H1 (cell line): ENCODE measurements at regions not wholly inside any gene's neighbourhood (a gene's known extent, or its start where the extent isn't known, plus 50 kb on each side); places are given as distances from the start of the nearest gene placed in this dataset.

ENCODE experiments used
- CTCF ChIA-PET: fragments of 300-600 bp; sonication (Branson Sonifier 250); formaldehyde crosslinking; loops from one replicate; lab custom pipeline; 2021; ENCODE audit not compliant: partially characterized antibody; lab: Charles Lee
- POLR2A ChIA-PET: fragments of 300-600 bp; sonication (Branson Sonifier 250); formaldehyde crosslinking; loops from one replicate; lab custom pipeline; 2021; ENCODE audit warnings: inconsistent platforms; ENCODE audit not compliant: partially characterized antibody; lab: Charles Lee
- DNase-seq, 2 experiments: peaks; one replicate each; pipeline versions ENCODE4 v3.0.0 to v3.0.0-alpha.2; 2010 to 2022; ENCODE audit warnings: low spot score in 2 of 2, low read depth in 1 of 2, mixed read lengths in 1 of 2
- FAIRE-seq: peaks from 2 replicates; lab custom pipeline; 2011; peaks lifted over from hg19 to GRCh38; lab: Jason Lieb, UNC
- H2AFZ ChIP-seq: 2 replicates; pipeline ENCODE4 v1.8.1; 2012; ENCODE audit warnings: low read length, inconsistent platforms
- H2AK5ac ChIP-seq: 2 replicates; pipeline ENCODE4 v1.6.1; 2013; ENCODE audit warnings: low read depth, low read length
- H2BK120ac ChIP-seq: replicated peaks from 2 replicates; pipeline ENCODE3; 2013; ENCODE audit warnings: low read depth, low read length, inconsistent platforms
- H2BK12ac ChIP-seq: 2 replicates; pipeline ENCODE4 v1.6.1; 2013; ENCODE audit warnings: low read depth, low read length
- H2BK15ac ChIP-seq: 2 replicates; pipeline ENCODE4 v1.6.1; 2013; ENCODE audit warnings: low read length
- H2BK20ac ChIP-seq: 2 replicates; pipeline ENCODE4 v1.6.1; 2013; ENCODE audit warnings: low read length
- H2BK5ac ChIP-seq: 2 replicates; pipeline ENCODE4 v1.6.1; 2013; ENCODE audit warnings: low read depth, low read length
- H3K14ac ChIP-seq: 2 replicates; pipeline ENCODE4 v1.6.1; 2013; ENCODE audit warnings: inconsistent platforms; ENCODE audit not compliant: insufficient read length
- H3K18ac ChIP-seq: 2 replicates; pipeline ENCODE4 v1.6.1; 2013; ENCODE audit warnings: low read length; ENCODE audit errors: extremely low read depth
- H3K23ac ChIP-seq: 2 replicates; pipeline ENCODE4 v1.6.1; 2013; ENCODE audit warnings: inconsistent platforms; ENCODE audit not compliant: insufficient read length
- H3K23me2 ChIP-seq: 2 replicates; pipeline ENCODE4 v1.6.1; 2013; ENCODE audit warnings: low read depth, low read length
- H3K27ac ChIP-seq: 2 replicates; pipeline ENCODE4 v1.6.1; 2011; ENCODE audit warnings: low read depth, low read length, inconsistent platforms
- H3K27me3 ChIP-seq, 4 experiments: replicated peaks in 1 of 4; 1 replicate in 1 of 4; 2 replicates in 3 of 4; pipeline versions ENCODE4 v1.6.1 to v1.8.1; 2011 to 2013; ENCODE audit warnings: low read length in 3 of 4, mild to moderate bottlenecking in 3 of 4, inconsistent platforms in 2 of 4, mixed read lengths in 2 of 4, moderate library complexity in 1 of 4; ENCODE audit not compliant: control insufficient read depth in 3 of 4, insufficient read depth in 3 of 4; ENCODE audit errors: extremely low read depth in 1 of 4
- H3K36me3 ChIP-seq, 4 experiments: 2 replicates each; pipeline versions ENCODE4 v1.6.1 to v1.8.1; 2011 to 2013; ENCODE audit warnings: mild to moderate bottlenecking in 4 of 4, low read length in 3 of 4, moderate library complexity in 2 of 4, control low read depth in 1 of 4, inconsistent platforms in 1 of 4; ENCODE audit not compliant: insufficient read depth in 4 of 4, control insufficient read depth in 2 of 4
- H3K4ac ChIP-seq: replicated peaks from 2 replicates; pipeline ENCODE3; 2013; ENCODE audit warnings: low read length, low read depth, mixed read lengths, inconsistent platforms; ENCODE audit not compliant: insufficient read length
- H3K4me1 ChIP-seq, 4 experiments: replicated peaks in 1 of 4; 1 replicate in 1 of 4; 2 replicates in 3 of 4; pipeline versions ENCODE4 v1.6.1 to v1.8.1; 2011 to 2013; ENCODE audit warnings: low read length in 3 of 4, inconsistent platforms in 2 of 4, mixed read lengths in 1 of 4; ENCODE audit not compliant: insufficient read depth in 4 of 4, control insufficient read depth in 3 of 4
- H3K4me2 ChIP-seq, 2 experiments: 2 replicates each; pipeline versions ENCODE4 v1.6.1 to v1.8.1; 2011 to 2013; ENCODE audit warnings: low read depth in 2 of 2, low read length in 2 of 2, control low read depth in 1 of 2, inconsistent platforms in 1 of 2, mild to moderate bottlenecking in 1 of 2; ENCODE audit not compliant: insufficient read depth in 1 of 2
- H3K4me3 ChIP-seq, 4 experiments: fragments of 200-600, 300-600 bp in 1 of 4; sonication (generic), shearing (Covaris generic), sonication (Bioruptor Twin) in 1 of 4; 2 replicates each; pipeline versions ENCODE4 v1.5.1 to v1.8.1; 2011 to 2016; ENCODE audit warnings: low read length in 4 of 4, low read depth in 3 of 4, control low read depth in 2 of 4, inconsistent platforms in 2 of 4, mild to moderate bottlenecking in 2 of 4, mixed read lengths in 1 of 4, moderate library complexity in 1 of 4; ENCODE audit not compliant: insufficient read depth in 2 of 4; ENCODE audit errors: extremely low read depth in 1 of 4
- H3K56ac ChIP-seq: replicated peaks from 2 replicates; pipeline ENCODE3; 2013; ENCODE audit warnings: low read depth, mild to moderate bottlenecking, mixed read lengths, low read length, inconsistent platforms; ENCODE audit not compliant: insufficient read length
- H3K79me1 ChIP-seq: 2 replicates; pipeline ENCODE4 v1.6.1; 2013; ENCODE audit warnings: low read depth, low read length, control low read depth
- H3K79me2 ChIP-seq, 2 experiments: 2 replicates each; pipeline versions ENCODE4 v1.6.1 to v1.8.1; 2012 to 2013; ENCODE audit warnings: low read length in 2 of 2, mild to moderate bottlenecking in 2 of 2, inconsistent platforms in 1 of 2; ENCODE audit not compliant: insufficient read depth in 2 of 2, control insufficient read depth in 1 of 2
- H3K9ac ChIP-seq, 4 experiments: replicated peaks in 1 of 4; 1 replicate in 1 of 4; 2 replicates in 3 of 4; pipeline versions ENCODE4 v1.6.1 to v1.8.1; 2011 to 2013; ENCODE audit warnings: low read depth in 3 of 4, low read length in 3 of 4, control low read depth in 2 of 4, mild to moderate bottlenecking in 2 of 4, moderate library complexity in 2 of 4, inconsistent platforms in 1 of 4; ENCODE audit errors: extremely low read depth in 1 of 4
- H3K9me3 ChIP-seq, 2 experiments: 2 replicates each; pipeline versions ENCODE4 v1.6.1 to v1.8.1; 2012 to 2013; ENCODE audit warnings: mild to moderate bottlenecking in 2 of 2, moderate library complexity in 2 of 2, control low read depth in 1 of 2, inconsistent platforms in 1 of 2, low read depth in 1 of 2, low read length in 1 of 2, mixed read lengths in 1 of 2; ENCODE audit not compliant: insufficient read depth in 2 of 2
- H4K20me1 ChIP-seq, 2 experiments: replicated peaks in 1 of 2; 2 replicates each; pipeline versions ENCODE3 to v1.8.1; 2011 to 2013; ENCODE audit warnings: inconsistent platforms in 2 of 2, low read length in 2 of 2, mild to moderate bottlenecking in 1 of 2; ENCODE audit not compliant: insufficient read depth in 2 of 2, control insufficient read depth in 1 of 2
- H4K5ac ChIP-seq: 2 replicates; pipeline ENCODE4 v1.6.1; 2013; ENCODE audit warnings: low read length, low read depth, mixed read lengths, inconsistent platforms; ENCODE audit not compliant: insufficient read length
- H4K8ac ChIP-seq: 2 replicates; pipeline ENCODE4 v1.8.0; 2013; ENCODE audit warnings: mild to moderate bottlenecking, moderate library complexity, low read length, inconsistent platforms; ENCODE audit not compliant: insufficient read depth; ENCODE audit errors: extremely low read depth
- H4K91ac ChIP-seq: replicated peaks from 2 replicates; pipeline ENCODE3; 2013; ENCODE audit warnings: low read length, mixed read lengths, inconsistent platforms; ENCODE audit not compliant: insufficient read length
- SRF ChIP-seq: IDR thresholded peaks from 2 replicates; pipeline ENCODE4 v1.6.1; 2011; ENCODE audit warnings: mild to moderate bottlenecking, low read depth, low read length, moderate library complexity
- TEAD4 ChIP-seq: IDR thresholded peaks from 2 replicates; pipeline ENCODE4 v1.6.1; 2012; ENCODE audit warnings: low read depth, low read length, inconsistent platforms, mixed read lengths
- WGBS, 2 experiments: shearing (Covaris generic) in 1 of 2; methylation state at CpG; one replicate each; pipeline versions ENCODE4 v1.1.6 to v1.1.7; 2013 to 2015; ENCODE audit warnings: low lambda C conversion rate in 2 of 2, mixed read lengths in 2 of 2, inconsistent platforms in 1 of 2, low coverage in 1 of 2, missing lambda C conversion rate in 1 of 2; ENCODE audit not compliant: insufficient replicate concordance in 2 of 2, insufficient coverage in 1 of 2, insufficient read length in 1 of 2; ENCODE audit errors: extremely low coverage in 1 of 2, missing lambda C conversion rate in 1 of 2; 5-methylcytosine and 5-hydroxymethylcytosine counted together

- no peak overlapping the region for H3K9ac ChIP-seq
- H3K27ac ChIP-seq, result no peak overlapping the region
- TF ChIP-seq SRF (no peak), TEAD4 (no peak)
- H2BK120ac ChIP-seq, result no peak overlapping the region
- no peak overlapping the region for H4K91ac ChIP-seq
- H3K4ac ChIP-seq, result no peak overlapping the region
- H3K27me3 ChIP-seq, result peaks cover 0 to 2% (median 0%) of the 10 kb centered on the region in 4 experiments; a peak in 1 of 7 replicates
- no peak overlapping the region for H3K18ac ChIP-seq
- H3K9me3 ChIP-seq, result no peaks in the 10 kb centered on the region
- H3K23ac ChIP-seq, result no peak overlapping the region
- H3K4me1 ChIP-seq, result no peaks in the 10 kb centered on the region
- H2BK20ac ChIP-seq, result no peak overlapping the region
- H2AFZ ChIP-seq, result no peak overlapping the region
- CTCF ChIA-PET, result no interaction called here
- no peak overlapping the region for H2BK5ac ChIP-seq
- no peak overlapping the region for H3K4me3 ChIP-seq
- H3K36me3 ChIP-seq, result no peaks in the 10 kb centered on the region
- no peak overlapping the region for H3K56ac ChIP-seq
- H2BK15ac ChIP-seq, result no peak overlapping the region
- 94% methylated on average over 4 of the region's 4 CpGs; no CpG with 5 or more reads in 1 of the 2 experiments for WGBS, 2 experiments
- no peaks in the 10 kb centered on the region for H3K79me2 ChIP-seq
- no peak overlapping the region for H2BK12ac ChIP-seq
- DNase-seq, result no peak
- no peaks in the 10 kb centered on the region for H3K23me2 ChIP-seq
- H4K20me1 ChIP-seq, result no peaks in the 10 kb centered on the region
- no peak overlapping the region for H4K5ac ChIP-seq
- H3K79me1 ChIP-seq, result no peaks in the 10 kb centered on the region
- FAIRE-seq, result no peak
- no peak overlapping the region for H4K8ac ChIP-seq
- no peak overlapping the region for H3K4me2 ChIP-seq
- POLR2A ChIA-PET, result no interaction called here
- H2AK5ac ChIP-seq, result no peak overlapping the region
- no peak overlapping the region for H3K14ac ChIP-seq
Measured at GRCh38 chr9:21597284-21597683, 115.2 kb upstream of the IFNE start.
